Kidney glomerular epithelial cell (primary cell): ENCODE measurements at regions not wholly inside any gene's neighbourhood (a gene's known extent, or its start where the extent isn't known, plus 50 kb on each side); places are given as distances from the start of the nearest gene placed in this dataset.
"Not testable (repeated sequence)": the region's sequence is repeated elsewhere in the genome, so short reads cannot be mapped to it uniquely, and the experiment has no call there.

Experiments
- DNase-seq: peaks from one replicate; lab custom pipeline; 2025; lab: John Stamatoyannopoulos, UW

DNA sequence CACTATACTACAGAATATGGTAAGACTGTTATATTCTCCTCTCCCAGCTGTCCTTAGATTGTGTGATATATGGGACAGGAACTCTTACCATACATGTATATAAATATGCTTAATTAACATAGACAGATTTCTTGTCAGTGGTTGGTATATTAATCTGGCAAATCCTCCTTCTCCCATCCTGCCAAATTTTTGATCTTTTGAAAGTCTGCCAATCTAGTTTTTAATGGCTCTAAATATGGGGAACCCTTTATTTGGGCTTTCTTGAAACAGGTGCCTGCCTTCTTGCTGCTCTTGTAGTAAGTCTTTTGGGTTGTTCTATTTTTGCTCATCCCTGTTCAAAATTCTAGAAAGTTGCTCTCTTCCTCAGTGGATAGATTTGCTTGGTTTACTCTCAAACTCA lies 63.5 kb downstream of the SPATA31D1 start:
- DNase-seq: no peak

GRCh38 chr9:82054264-82055015 lies 65.9 kb downstream of the SPATA31D1 start:
- DNase-seq: no peak

GRCh38 chr9:82057805-82058204 lies 69.2 kb downstream of the SPATA31D1 start:
- DNase-seq: no peak

DNA sequence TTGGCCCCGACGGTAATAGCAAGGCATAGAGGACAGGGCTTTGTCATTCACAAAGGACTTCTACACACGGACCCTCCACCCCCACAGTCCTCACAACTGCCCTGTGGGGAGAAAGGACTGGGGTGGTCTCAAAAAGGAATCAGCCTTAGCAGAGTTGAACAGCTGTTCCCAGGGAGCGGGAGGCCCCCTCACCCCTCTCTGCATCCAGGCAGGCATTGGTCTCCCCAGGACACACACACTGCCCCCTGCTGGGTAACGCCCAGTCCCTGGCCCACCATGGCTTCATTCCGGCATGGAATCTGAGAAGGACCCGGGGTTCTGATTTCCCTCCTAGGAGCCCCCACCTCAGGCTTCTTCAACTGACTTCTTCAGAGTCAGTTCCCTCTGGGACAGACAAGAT lies 73.2 kb downstream of the SPATA31D1 start:
- DNase-seq: not testable (repeated sequence)

- DNase-seq: no peak
Observed at GRCh38 chr9:82062245-82062644, 73.7 kb downstream of the SPATA31D1 start.

DNA sequence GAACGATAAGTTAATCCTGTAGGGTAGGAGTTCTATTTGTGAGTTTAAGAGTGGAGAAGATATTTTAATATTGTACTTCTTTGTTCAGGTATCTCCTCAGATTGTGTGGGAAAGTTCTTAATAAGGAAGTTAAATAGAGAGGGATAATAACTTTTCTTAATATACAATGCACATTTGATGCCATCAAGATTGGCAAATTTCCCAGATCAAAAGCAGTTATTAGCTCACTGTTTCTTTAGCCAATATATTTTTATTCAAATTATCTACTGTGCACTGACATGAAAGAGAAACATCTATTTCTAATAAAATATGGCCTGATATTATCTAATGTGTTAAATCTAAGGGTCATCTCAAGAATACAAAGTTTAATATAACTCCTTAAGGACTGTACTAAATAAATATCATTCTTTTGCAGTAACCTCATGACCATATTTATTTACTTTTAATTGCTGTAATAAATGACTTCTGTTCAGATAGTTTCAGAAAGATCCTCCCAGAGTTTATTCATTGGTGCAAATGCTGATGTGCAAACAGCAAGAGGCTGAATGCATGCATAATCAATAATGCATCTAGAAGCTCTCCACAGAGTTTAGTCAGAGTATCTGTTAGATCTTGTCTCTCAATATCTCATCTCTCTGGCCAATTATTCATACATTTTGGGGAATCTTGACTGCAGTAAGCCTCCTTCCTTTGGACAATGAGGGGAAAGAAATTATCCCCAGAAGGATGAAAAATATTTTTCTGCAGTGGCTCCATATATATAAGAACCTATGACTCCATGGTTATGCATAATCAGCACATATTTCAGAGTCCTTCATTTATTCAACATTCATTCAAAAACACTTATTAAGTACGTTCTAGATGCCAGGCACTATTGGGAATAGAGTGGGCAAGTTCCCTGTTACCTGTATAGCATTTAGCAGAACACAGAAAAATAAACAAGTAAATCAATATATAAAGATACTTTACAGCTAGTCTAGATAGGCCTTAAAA lies 85.3 kb downstream of the SPATA31D1 start:
- no peak for DNase-seq

- no peak for DNase-seq
Observed at GRCh38 chr9:82080265-82080664, 91.7 kb downstream of the SPATA31D1 start.

- no peak for DNase-seq
Observed at GRCh38 chr9:82081496-82081895, 92.9 kb downstream of the SPATA31D1 start.

DNA sequence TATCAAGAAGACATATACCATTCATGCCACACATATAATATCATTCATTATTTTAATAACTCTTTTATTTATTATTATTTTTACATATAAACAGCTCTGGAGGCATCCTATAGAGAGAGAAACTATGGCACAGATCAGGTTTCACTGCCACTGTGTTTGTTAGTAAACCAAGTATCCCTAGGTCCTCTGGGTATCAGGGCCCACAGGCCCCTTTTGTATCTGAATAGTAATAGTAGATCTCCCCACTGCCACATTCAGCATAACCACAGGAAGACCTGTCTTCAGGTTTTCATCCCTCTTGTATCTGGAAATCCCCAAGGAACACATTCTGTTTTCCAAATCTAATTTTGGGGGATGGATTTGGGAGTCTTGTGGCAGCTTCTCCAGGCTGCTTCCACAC lies 94.0 kb downstream of the SPATA31D1 start:
- no peak for DNase-seq

- no peak for DNase-seq
Observed at GRCh38 chr9:82088591-82088990, 100.0 kb downstream of the SPATA31D1 start.

DNA sequence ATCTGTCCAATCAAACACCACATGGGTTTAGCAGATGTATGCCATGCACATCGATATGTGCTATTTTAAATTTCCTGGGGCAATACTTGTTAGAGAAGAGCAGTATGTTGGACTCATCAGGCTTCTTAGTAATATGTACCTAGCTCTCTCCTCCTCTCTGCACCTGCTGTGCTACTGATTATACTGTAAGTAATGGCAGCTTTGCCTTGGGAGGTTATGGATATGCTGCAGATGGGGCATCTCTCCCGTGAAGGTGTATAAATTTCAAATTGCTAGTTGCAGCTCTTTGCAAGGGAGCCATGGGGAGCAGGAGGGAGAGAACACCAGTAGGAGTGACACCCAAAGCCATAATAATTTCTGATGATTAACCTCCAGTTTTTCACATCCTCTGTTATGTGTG lies 101.5 kb downstream of the SPATA31D1 start:
- no peak for DNase-seq

DNA sequence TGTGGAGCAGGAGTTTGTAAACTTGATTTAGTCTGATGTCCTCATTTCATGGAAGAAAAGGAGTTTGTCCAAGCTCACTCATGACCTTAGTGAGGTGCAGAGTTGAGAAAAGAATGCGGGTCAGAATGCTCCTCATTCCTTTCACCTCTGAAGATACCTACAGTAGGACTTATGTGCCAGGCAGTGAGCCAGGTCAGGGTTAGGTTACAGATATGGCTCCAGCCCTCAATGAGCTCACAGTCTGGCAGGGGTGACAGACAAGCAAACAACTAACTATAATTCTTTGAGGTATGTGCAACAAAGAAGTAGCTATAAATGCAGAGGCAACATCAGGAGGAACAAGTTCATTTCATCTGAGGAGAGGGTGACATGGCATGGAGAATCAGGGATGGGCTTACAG lies 102.5 kb downstream of the SPATA31D1 start:
- no peak for DNase-seq

- DNase-seq: no peak
Observed at GRCh38 chr9:82091610-82092009, 103.0 kb downstream of the SPATA31D1 start.

- DNase-seq: no peak
Observed at GRCh38 chr9:82101475-82101874, 112.9 kb downstream of the SPATA31D1 start.

DNA sequence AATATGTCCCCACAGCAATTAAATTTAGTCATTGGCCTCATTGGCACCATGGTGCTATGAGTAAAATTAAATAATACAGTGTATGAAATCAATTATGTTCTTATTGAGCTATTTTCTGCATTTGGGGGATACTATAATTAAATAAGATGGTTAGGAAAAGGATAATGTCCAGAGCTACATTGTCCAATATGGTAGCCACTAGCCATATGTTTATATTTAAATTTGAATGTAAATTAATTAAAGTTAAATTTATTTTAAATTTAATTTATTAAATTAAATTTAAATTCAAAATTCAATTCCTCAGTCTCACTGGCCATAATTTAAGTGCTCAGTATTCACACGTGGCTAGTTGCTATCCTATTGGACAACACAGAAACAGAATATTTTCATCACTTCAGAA lies 115.7 kb downstream of the SPATA31D1 start:
- DNase-seq: no peak

DNA sequence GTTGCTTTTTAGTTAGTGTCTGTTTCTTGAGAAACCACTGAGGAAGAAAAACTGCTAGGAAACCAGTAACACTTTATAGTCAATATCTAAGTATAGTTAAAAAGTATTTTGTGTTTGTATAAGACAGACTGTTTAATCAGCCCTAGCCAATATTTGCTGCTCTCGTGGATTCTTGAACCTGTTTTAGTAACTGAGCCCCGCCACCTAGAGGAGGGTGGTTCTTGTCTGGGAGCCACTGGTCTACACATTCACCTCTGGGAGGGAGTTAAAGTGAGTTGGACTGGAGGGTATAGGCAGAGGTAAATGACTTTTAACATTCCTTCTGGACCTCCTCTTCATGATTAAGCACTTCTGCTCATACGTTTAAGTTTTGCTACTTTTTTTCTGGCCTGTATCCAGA lies 117.2 kb downstream of the SPATA31D1 start:
- no peak for DNase-seq

DNA sequence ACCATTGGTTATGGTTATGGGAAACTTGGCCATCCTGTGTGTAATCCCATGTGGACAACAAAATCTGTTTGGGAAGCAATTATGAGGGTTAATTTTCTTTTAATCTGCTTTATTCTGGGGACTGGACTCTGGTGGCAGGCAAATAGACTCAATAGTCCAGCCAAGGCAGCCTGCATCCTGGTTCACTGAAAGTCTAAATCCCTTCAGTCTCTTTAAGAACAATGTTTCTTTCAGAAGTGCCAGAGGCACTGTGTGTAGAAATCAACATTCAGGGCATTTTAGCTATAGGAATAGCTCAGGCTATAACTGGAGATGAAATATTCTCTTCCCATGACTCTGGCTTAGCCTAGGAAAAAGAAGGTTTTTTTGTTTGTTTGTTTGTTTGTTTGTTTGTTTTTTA lies 118.0 kb downstream of the SPATA31D1 start:
- DNase-seq: no peak

- DNase-seq: no peak
Observed at GRCh38 chr9:82108474-82108873, 119.9 kb downstream of the SPATA31D1 start.

GRCh38 chr9:82108941-82109340 lies 120.4 kb downstream of the SPATA31D1 start:
- no peak for DNase-seq

- DNase-seq: no peak
Observed at GRCh38 chr9:82109626-82110025, 121.1 kb downstream of the SPATA31D1 start.

GRCh38 chr9:82110881-82111280 lies 122.3 kb downstream of the SPATA31D1 start:
- no peak for DNase-seq

DNA sequence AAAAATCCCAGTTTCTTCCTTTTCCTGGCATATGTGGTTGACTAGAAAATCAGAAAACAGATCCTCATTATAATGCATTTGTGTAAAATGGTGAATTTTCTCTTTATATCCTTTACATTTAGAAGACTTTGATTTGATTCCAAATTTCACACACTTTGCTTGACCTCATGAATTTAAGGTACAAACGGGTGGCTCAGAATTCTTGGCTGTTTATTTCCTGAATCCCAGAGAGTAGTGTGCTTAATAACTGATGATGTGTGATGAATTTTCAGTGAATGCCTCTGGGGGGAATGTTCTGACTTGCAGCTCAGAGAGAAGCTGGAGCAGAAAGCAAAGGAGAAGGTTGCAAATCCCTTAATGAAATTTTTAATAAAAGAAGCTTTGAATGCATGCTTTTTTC lies 126.8 kb downstream of the SPATA31D1 start:
- no peak for DNase-seq

DNA sequence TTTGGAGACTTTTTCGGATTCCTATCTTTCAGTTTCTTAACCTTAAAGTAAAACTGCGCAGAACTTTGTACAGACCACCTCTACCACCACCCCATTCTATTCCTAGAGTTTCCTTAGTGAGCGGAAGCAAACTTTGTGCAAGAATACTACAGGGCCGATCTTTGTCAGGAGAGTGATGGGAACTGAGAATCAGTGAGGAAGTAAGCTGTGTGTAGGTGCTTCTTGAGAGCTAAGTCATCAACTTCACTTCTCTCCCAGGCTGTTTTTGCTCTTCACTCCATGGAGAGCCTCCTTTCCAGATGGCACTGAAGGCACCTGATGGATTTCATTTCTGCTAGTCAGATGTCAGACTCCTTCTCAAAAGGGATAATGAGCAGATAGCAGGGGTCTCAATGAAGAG lies 127.3 kb downstream of the SPATA31D1 start:
- DNase-seq: no peak
